Heart left ventricle (tissue), 13 donors: ENCODE measurements at regions not wholly inside any gene's neighbourhood (a gene's known extent, or its start where the extent isn't known, plus 50 kb on each side); places are given as distances from the start of the nearest gene placed in this dataset.

Experiments used
- POLR2A ChIP-seq, 2 donors: fragments of 450-650 bp; IDR thresholded peaks; one replicate each; pipeline ENCODE4 v1.6.1; 2017; ENCODE audit warnings: antibody characterized with exemption in 2 of 2, mild to moderate bottlenecking in 2 of 2, moderate library complexity in 2 of 2
- TF ChIP-seq, protein P1 (sequence below), 12 donors: fragments of 200-600 bp; sonication (generic) in 4 of 12; IDR thresholded peaks; one replicate each; pipeline versions ENCODE4 v1.5.0 to v1.8.0; 2018 to 2022; ENCODE audit warnings: antibody characterized with exemption in 12 of 12, mild to moderate bottlenecking in 5 of 12
- donor health status: ischemic (EF 13 %, LVEDD 7.1; RV severe dilation, severe dysfunction).
- donor health status: DM: no; HTN: yes; CAD: no.
- donor health status: DM: no; HTN: no; CAD: no.
- donor health status: ischemic (EF 25% LVEDD 6.9; RV normal size, moderate dysfunction).
- donor health status: ischemic (EF 25% LVEDD 5.7; RV mildly dilated, moderate dysfunction).
- donor health status: ischemic (EF 35%, LVEDD 5.7; RV mildly dilated, moderate dysfunction).
- donor health status: nonischemic (EF 11% LVEDD 7.7; RV severe dilation, severe dysfunction).
- donor health status: DM: yes; HTN: yes; CAD: no.
- donor health status: PGD.
- donor health status: ischemic (EF 29% LVEDD 5.4; RV normal size, mild dysfunction).
- donor health status: nonischemic (EF 23%, LVEDD 6.1; RV moderate dilation, normal function).

DNA sequence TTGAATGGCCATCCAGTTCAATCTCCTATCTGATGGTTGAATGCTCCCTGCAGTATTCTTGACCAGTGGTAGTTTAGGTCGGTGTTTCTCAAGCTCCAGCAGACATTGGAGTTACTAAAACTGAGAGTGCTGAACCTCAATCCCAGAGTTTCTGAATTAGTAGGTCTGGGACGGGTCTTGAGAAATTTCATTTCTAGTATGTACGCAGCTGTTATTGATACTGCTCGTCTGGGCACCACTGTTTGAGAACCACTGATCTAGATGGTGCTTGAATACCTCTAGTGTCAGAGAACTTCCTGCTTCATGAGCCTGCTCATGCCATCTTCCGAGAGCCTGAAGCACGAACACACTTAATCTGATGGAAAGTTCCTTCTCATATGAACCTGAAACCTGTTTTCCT, 99.4 kb upstream of the CREB5 start:
- TF ChIP-seq POLR2A (IDR thresholded peaks at IDR 0.05), result no peak
- TF ChIP-seq, protein P1, sequence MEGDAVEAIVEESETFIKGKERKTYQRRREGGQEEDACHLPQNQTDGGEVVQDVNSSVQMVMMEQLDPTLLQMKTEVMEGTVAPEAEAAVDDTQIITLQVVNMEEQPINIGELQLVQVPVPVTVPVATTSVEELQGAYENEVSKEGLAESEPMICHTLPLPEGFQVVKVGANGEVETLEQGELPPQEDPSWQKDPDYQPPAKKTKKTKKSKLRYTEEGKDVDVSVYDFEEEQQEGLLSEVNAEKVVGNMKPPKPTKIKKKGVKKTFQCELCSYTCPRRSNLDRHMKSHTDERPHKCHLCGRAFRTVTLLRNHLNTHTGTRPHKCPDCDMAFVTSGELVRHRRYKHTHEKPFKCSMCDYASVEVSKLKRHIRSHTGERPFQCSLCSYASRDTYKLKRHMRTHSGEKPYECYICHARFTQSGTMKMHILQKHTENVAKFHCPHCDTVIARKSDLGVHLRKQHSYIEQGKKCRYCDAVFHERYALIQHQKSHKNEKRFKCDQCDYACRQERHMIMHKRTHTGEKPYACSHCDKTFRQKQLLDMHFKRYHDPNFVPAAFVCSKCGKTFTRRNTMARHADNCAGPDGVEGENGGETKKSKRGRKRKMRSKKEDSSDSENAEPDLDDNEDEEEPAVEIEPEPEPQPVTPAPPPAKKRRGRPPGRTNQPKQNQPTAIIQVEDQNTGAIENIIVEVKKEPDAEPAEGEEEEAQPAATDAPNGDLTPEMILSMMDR (IDR thresholded peaks at IDR 0.05), result no peak
